ENCODE measurements at regions not wholly inside any gene's neighbourhood (a gene's known extent, or its start where the extent isn't known, plus 50 kb on each side); places are given as distances from the start of the nearest gene placed in this dataset.

DNA sequence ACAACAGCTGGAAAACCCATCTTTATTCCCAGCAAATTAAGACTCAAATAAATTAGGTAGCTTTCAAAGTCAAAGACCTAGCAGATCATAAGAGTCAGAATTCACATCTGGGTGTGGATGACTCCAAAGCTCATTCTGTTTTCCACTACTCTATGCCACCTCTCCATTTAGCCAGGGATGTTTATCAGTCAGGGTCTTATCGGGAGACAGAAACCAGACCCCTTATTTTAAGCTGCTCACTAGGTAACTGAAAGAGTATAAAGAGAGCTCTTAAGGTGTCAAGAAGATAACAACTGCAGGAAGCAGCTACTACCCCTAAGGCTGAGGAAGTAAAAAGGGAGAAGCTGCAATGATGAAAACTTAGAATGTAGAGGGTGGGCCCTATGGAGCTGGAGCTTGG, 333.7 kb upstream of the KLF3 start:
- TF ChIP-seq CTCF (IDR thresholded peaks at IDR 0.05 in 2 of 3, conservative IDR thresholded peaks at IDR 0.05 in 1 of 3; ENCODE audit: borderline replicate concordance in 1 of 3, insufficient read depth in 1 of 3, low read depth in 2 of 3, low read length in 2 of 3) (no peak), POLR2A (IDR thresholded peaks at IDR 0.05; ENCODE audit: borderline replicate concordance, extremely low read depth, insufficient read depth, insufficient read length) (no peak)
